ENCODE measurements at regions not wholly inside any gene's neighbourhood (a gene's known extent, or its start where the extent isn't known, plus 50 kb on each side); places are given as distances from the start of the nearest gene placed in this dataset.

DNA sequence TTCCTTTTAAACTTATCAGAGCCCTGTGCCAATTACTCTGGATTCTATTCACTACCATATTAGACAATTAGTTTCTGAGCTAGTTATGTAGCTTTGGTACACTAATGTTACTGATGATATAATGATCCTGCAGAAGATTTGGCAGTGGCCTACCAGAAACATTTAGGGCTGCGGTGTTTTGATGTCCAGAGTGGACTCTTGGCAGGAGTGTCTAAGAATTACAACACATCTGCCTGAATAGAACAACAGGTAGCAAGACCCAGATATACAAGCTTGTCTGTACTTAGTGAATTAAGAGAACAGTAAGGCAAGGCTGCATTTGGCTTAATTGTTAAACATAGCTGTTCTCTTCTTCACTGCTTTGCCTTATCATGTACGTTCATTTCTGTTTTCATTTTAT is 691.6 kb upstream of the FBXO33 start:
- DNase-seq = no peak
- no peaks in the 10 kb centered on the region for H3K27me3 ChIP-seq
- TF ChIP-seq, protein P1, sequence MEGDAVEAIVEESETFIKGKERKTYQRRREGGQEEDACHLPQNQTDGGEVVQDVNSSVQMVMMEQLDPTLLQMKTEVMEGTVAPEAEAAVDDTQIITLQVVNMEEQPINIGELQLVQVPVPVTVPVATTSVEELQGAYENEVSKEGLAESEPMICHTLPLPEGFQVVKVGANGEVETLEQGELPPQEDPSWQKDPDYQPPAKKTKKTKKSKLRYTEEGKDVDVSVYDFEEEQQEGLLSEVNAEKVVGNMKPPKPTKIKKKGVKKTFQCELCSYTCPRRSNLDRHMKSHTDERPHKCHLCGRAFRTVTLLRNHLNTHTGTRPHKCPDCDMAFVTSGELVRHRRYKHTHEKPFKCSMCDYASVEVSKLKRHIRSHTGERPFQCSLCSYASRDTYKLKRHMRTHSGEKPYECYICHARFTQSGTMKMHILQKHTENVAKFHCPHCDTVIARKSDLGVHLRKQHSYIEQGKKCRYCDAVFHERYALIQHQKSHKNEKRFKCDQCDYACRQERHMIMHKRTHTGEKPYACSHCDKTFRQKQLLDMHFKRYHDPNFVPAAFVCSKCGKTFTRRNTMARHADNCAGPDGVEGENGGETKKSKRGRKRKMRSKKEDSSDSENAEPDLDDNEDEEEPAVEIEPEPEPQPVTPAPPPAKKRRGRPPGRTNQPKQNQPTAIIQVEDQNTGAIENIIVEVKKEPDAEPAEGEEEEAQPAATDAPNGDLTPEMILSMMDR (IDR thresholded peaks at IDR 0.05; ENCODE audit: low read depth, low read length) = no peak

DNA sequence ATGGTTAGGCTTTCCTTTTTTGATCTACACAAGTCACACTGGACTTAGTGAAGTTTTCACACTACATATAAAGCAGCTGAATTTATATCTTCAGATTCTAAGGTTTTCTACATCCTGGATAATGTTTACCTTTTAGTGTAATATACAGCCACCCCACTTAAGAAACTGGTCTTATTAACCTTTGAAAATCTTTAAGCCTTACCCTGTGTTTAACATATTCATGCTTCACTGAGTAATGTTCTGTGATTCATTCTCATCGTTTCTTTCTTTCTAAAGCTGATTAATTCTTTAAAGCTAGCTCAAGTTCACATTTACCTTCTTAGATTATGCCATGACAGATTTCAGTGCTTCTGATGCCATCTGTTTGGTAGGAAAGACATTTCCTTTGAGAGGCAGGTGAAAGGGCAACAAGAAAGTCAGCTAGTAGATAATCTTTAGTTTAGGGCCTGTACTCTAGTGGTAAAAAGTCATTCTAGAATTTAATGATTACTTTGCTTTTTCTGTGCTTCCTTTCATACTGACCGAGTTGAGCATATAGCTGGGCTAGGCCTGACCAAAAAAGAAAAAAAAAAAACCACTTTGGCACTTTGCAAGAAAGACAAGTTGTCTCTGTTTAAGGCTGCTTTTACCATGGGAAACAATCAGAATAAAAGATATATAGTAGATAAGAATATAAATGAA is 690.9 kb upstream of the FBXO33 start:
- TF ChIP-seq, protein P1 (IDR thresholded peaks at IDR 0.05; ENCODE audit: low read depth, low read length) = no peak
- Histone ChIP-seq H3K9me3 (no peaks in the 10 kb centered on the region), H3K36me3 (no peaks in the 10 kb centered on the region), H3K4me1 (no peaks in the 10 kb centered on the region), H3K4me3 (ENCODE audit: low read depth, low read length) (no peak overlapping the region), H3K27me3 (no peaks in the 10 kb centered on the region)
- no peak for DNase-seq

More for the DNA sequence above, 691.6 kb upstream of the FBXO33 start:
- Histone ChIP-seq H3K9me3 (no peaks in the 10 kb centered on the region), H3K4me3 (ENCODE audit: low read depth, low read length) (no peak overlapping the region), H3K36me3 (no peaks in the 10 kb centered on the region), H3K4me1 (no peaks in the 10 kb centered on the region)

DNA sequence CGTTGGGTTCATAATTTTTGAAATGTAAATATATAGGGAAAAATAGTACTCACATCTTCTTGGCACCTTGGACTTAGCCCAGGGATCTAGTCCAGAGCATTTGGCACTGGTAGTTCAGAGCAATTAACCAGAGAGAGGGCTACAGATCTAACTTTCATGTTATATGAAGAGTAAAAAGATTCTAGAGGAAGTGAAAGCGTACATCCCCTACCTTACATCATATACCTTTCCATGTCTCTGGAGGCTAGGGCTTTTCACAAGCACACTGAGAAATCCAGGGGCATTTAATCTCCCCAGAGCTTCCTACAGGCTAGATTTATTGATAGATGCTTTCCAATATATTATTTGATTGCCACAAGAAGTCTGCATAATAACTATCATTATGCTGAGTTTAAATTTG is 687.5 kb upstream of the FBXO33 start:
- no peak for DNase-seq
- H3K36me3 ChIP-seq = no peaks in the 10 kb centered on the region
- no peaks in the 10 kb centered on the region for H3K9me3 ChIP-seq
- H3K27me3 ChIP-seq = no peaks in the 10 kb centered on the region
- no peaks in the 10 kb centered on the region for H3K4me1 ChIP-seq
- TF ChIP-seq, protein P1 (IDR thresholded peaks at IDR 0.05; ENCODE audit: low read depth, low read length) = no peak
- H3K4me3 ChIP-seq (ENCODE audit: low read depth, low read length) = no peak overlapping the region

DNA sequence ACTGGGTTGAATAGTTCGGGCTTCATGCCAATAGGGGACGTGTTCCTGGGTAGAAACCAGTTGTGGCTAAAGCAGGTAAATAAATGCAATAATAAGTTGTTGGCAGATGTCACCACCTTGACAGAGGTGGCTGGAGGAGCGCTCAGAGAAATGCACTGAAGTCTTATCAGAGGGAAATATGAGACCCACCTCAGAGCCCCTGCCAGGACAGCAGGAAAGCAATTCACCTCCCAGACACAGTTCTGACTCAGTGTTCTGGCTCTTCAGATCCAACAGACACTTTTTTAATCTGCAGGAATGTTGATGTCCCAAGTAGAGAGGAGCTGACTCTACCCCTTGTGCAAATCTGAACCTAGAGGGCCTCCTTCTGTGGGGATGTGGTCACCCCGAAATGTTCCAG is 687.1 kb upstream of the FBXO33 start:
- H3K4me3 ChIP-seq (ENCODE audit: low read depth, low read length) = no peak overlapping the region
- H3K36me3 ChIP-seq = no peaks in the 10 kb centered on the region
- TF ChIP-seq, protein P1 (IDR thresholded peaks at IDR 0.05; ENCODE audit: low read depth, low read length) = no peak
- no peaks in the 10 kb centered on the region for H3K4me1 ChIP-seq
- DNase-seq = no peak
- H3K27me3 ChIP-seq = no peaks in the 10 kb centered on the region
- no peaks in the 10 kb centered on the region for H3K9me3 ChIP-seq

DNA sequence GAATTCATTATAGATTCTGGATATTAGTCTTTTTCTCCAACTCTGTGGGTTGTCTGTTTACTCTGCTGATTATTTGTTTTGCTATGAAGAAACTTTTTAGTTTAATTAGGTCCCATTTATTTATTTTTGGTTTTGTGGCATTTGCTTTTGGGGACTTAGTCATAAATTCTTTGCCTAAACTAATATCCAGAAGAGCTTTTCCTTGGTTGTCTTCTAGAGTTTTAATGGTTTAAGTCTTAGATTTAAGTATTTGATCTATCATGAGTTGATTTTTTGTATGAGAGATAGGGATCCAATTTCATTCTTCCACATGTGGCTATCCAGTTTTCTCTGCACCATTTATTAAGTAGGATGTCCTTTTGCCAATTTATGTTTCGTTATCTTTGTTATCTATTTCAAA is 683.4 kb upstream of the FBXO33 start:
- Histone ChIP-seq H3K4me1 (no peaks in the 10 kb centered on the region), H3K4me3 (ENCODE audit: low read depth, low read length) (no peak overlapping the region), H3K9me3 (no peaks in the 10 kb centered on the region), H3K36me3 (no peaks in the 10 kb centered on the region), H3K27me3 (no peaks in the 10 kb centered on the region)
- TF ChIP-seq, protein P1 (IDR thresholded peaks at IDR 0.05; ENCODE audit: low read depth, low read length) = no peak
- no peak for DNase-seq

DNA sequence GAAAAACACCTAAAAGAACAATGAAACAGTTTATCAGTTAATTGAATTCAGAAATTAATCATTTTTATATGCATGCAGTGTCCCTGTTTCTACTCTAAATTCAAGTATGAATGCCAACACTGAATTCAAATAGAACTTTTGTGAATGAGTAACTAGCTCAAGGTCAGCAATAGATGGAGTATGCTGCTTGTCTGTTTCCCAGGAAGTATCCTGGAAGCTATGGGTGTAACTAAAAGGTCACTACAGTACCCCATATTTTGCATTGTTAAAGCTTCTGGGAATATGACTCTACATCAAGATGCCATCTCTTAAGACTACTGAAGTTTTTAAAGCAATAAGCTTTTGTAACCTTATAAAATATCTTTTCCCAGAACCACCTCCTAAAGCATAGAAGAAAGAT is 681.4 kb upstream of the FBXO33 start:
- no peak overlapping the region for H3K4me3 ChIP-seq (ENCODE audit: low read depth, low read length)
- DNase-seq = no peak
- H3K9me3 ChIP-seq = no peaks in the 10 kb centered on the region
- no peaks in the 10 kb centered on the region for H3K4me1 ChIP-seq
- no peaks in the 10 kb centered on the region for H3K36me3 ChIP-seq
- TF ChIP-seq, protein P1 (IDR thresholded peaks at IDR 0.05; ENCODE audit: low read depth, low read length) = no peak
- H3K27me3 ChIP-seq = no peaks in the 10 kb centered on the region

Data from BE2C (cell line).